Activated CD8-positive, alpha-beta memory T cell treated with anti-CD3 and anti-CD28 coated beads, Interleukin-2, amount 10 ng/mL, durations not matched to agents 7 days and 5 days (primary cell): ENCODE measurements at regions not wholly inside any gene's neighbourhood (a gene's known extent, or its start where the extent isn't known, plus 50 kb on each side); places are given as distances from the start of the nearest gene placed in this dataset.

Experiments used
- ATAC-seq: fragments of 150-1000 bp; cut with Tn5 transposase; one replicate; pipeline ENCODE4 v1.10.0; 2021; ENCODE audit warnings: moderate library complexity
- CTCF ChIA-PET: fragments of 350-600 bp; sonication (Branson Sonifier 250); formaldehyde crosslinking; loops from one replicate; lab custom pipeline; 2021; ENCODE audit warnings: antibody characterized with exemption; lab: Charles Lee
- DNase-seq: peaks from one replicate; pipeline ENCODE4 v3.0.0-alpha.2; 2020
- H3K27ac Mint-ChIP-seq: one replicate; pipeline ENCODE4 v1.8.0; 2021; ENCODE audit warnings: mild to moderate bottlenecking, mixed read lengths
- H3K27me3 Mint-ChIP-seq: one replicate; pipeline ENCODE4 v1.8.0; 2021; ENCODE audit warnings: mixed read lengths
- H3K36me3 Mint-ChIP-seq: one replicate; pipeline ENCODE4 v1.8.0; 2021; ENCODE audit warnings: mild to moderate bottlenecking, mixed read lengths
- H3K4me1 Mint-ChIP-seq: one replicate; pipeline ENCODE4 v1.8.0; 2021; ENCODE audit warnings: mixed read lengths
- H3K4me3 Mint-ChIP-seq: one replicate; pipeline ENCODE4 v1.8.0; 2021; ENCODE audit warnings: mild to moderate bottlenecking, moderate library complexity, mixed read lengths
- H3K9me3 Mint-ChIP-seq: one replicate; pipeline ENCODE4 v1.8.0; 2022; ENCODE audit warnings: low read depth, mixed read lengths

DNA sequence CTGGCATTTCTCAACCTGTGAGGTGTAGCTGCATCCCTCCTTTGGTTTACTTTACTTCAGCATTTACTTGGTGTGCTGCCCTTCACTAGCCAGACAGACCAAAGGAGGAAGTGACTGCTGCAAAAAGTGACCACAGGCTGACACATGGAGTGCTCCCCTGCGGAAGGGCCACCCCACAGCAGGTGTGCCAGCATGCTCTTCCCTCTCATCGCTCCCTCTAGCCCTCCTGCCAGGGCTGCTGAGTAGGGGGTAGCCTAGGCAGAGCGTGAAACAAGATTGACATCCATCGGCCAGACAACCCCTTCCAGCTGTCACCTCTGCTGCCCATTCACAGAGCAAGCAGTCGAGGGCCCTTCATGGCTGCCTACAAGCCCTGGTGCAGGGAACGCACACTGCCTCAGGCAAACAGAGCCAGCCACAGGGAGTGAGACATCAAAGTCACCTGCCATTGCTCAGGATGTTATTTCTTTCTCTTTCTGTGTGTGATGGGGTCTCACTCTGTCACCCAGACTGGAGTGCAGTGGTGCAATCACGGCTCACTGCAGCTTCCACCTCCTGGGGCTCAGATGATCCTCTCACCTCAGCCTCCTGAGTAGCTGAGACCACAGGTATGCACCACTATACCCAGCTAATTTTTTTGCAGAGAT, 102.0 kb upstream of the RPS6KA2 start:
- H3K4me3 Mint-ChIP-seq, result no peak overlapping the region
- DNase-seq (no peak), ATAC-seq (no peak)
- peaks cover 6% of the 10 kb centered on the region for H3K4me1 Mint-ChIP-seq
- H3K36me3 Mint-ChIP-seq, result no peaks in the 10 kb centered on the region
- no peaks in the 10 kb centered on the region for H3K27me3 Mint-ChIP-seq
- H3K9me3 Mint-ChIP-seq, result no peaks in the 10 kb centered on the region
- CTCF ChIA-PET, result no interaction called here
- H3K27ac Mint-ChIP-seq, result no peak overlapping the region

DNA sequence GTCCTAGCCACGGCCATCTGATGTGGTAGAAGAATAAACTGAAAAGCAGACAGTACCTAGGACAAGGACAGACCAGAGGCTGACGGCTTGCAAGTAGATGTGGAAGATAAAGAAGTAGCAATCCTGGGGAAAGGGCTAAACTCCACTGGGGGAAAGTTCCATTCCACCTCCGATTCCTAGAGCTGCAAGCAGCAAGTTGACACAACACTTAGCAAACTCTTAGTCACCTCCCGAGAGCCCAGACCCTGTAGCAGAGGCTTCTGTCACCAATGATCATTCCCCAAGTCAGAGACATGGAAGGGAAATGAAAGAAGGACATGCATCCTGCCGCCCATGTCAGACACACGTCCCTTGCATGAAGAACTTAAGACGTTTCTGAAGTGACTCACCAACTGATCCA, 99.2 kb upstream of the RPS6KA2 start:
- no peaks in the 10 kb centered on the region for H3K27me3 Mint-ChIP-seq
- CTCF ChIA-PET, result no interaction called here
- H3K36me3 Mint-ChIP-seq, result no peaks in the 10 kb centered on the region
- H3K4me3 Mint-ChIP-seq, result no peak overlapping the region
- peaks cover 6% of the 10 kb centered on the region for H3K4me1 Mint-ChIP-seq
- H3K27ac Mint-ChIP-seq, result no peak overlapping the region
- ATAC-seq, result no peak
- DNase-seq, result no peak
- H3K9me3 Mint-ChIP-seq, result no peaks in the 10 kb centered on the region

- CTCF ChIA-PET, result no interaction called here
- no peaks in the 10 kb centered on the region for H3K36me3 Mint-ChIP-seq
- H3K27me3 Mint-ChIP-seq, result no peaks in the 10 kb centered on the region
- no peak for ATAC-seq
- DNase-seq, result no peak
- H3K4me3 Mint-ChIP-seq, result no peak overlapping the region
- H3K4me1 Mint-ChIP-seq, result peaks cover 6% of the 10 kb centered on the region
- H3K9me3 Mint-ChIP-seq, result no peaks in the 10 kb centered on the region
- H3K27ac Mint-ChIP-seq, result no peak overlapping the region
Observed at GRCh38 chr6:166725571-166725970, 98.5 kb upstream of the RPS6KA2 start.

- ATAC-seq (no peak), DNase-seq (no peak)
- Mint-ChIP-seq H3K27ac (no peak overlapping the region), H3K36me3 (no peaks in the 10 kb centered on the region), H3K27me3 (peaks cover 1% of the 10 kb centered on the region), H3K4me3 (no peak overlapping the region), H3K4me1 (peaks cover 2% of the 10 kb centered on the region), H3K9me3 (no peaks in the 10 kb centered on the region)
- CTCF ChIA-PET, result no interaction called here
Observed at GRCh38 chr6:166724576-166724975, 97.5 kb upstream of the RPS6KA2 start.

DNA sequence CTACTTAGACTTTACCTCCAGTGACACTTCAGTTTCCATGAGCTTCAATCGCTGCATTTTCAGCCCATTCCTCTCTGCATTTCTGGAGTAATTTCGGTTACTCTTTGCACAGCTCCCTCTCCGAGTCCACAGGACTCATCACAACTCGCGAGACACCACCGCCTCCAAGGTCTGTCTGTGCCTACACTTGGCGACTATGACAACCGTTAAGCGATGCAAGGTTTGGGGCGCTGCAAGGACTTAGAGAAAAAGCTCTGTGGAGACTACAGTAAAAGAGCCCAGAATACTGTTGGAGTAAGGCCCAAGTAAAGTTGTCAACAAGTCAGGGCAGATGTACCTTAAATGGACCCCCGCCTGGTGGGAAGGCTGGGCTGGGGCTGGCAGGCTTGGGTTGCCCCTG, 95.7 kb upstream of the RPS6KA2 start:
- peaks cover 5% of the 10 kb centered on the region for H3K27me3 Mint-ChIP-seq
- DNase-seq, result no peak
- ATAC-seq, result no peak
- H3K36me3 Mint-ChIP-seq, result no peaks in the 10 kb centered on the region
- no peak overlapping the region for H3K4me3 Mint-ChIP-seq
- H3K27ac Mint-ChIP-seq, result no peak overlapping the region
- CTCF ChIA-PET, result no interaction called here
- no peaks in the 10 kb centered on the region for H3K9me3 Mint-ChIP-seq
- H3K4me1 Mint-ChIP-seq, result no peaks in the 10 kb centered on the region

GRCh38 chr6:166721576-166721975, 94.5 kb upstream of the RPS6KA2 start:
- CTCF ChIA-PET, result no interaction called here
- DNase-seq (no peak), ATAC-seq (no peak)
- Mint-ChIP-seq H3K4me1 (no peaks in the 10 kb centered on the region), H3K9me3 (no peaks in the 10 kb centered on the region), H3K4me3 (no peak overlapping the region), H3K36me3 (no peaks in the 10 kb centered on the region), H3K27me3 (peaks cover 5% of the 10 kb centered on the region), H3K27ac (no peak overlapping the region)

- ATAC-seq (no peak), DNase-seq (no peak)
- no peaks in the 10 kb centered on the region for H3K4me1 Mint-ChIP-seq
- H3K4me3 Mint-ChIP-seq, result no peak overlapping the region
- no peak overlapping the region for H3K27ac Mint-ChIP-seq
- no peaks in the 10 kb centered on the region for H3K36me3 Mint-ChIP-seq
- CTCF ChIA-PET, result no interaction called here
- H3K27me3 Mint-ChIP-seq, result peaks cover 5% of the 10 kb centered on the region
- no peaks in the 10 kb centered on the region for H3K9me3 Mint-ChIP-seq
Observed at GRCh38 chr6:166720856-166721255, 93.8 kb upstream of the RPS6KA2 start.

DNA sequence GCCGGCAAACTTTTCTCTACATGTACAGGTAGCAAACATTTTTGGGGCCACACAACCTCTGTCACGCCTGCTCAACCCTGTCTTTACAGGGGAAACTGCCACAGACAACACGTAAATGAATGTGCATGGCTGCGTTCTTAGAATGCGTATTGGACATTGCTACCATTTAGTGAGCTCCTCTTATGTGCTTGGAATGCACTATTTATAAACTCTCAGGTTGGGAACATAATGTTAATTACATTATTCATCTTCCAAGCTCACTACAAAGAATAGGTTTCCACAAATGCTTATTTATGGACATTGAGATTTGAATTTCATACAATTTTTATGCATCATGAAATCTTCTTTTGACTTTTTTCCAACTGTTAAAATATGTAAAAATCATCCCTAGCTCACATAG, 92.0 kb upstream of the RPS6KA2 start:
- ATAC-seq (no peak), DNase-seq (no peak)
- no peak overlapping the region for H3K4me3 Mint-ChIP-seq
- H3K36me3 Mint-ChIP-seq, result no peaks in the 10 kb centered on the region
- H3K27ac Mint-ChIP-seq, result no peak overlapping the region
- no peaks in the 10 kb centered on the region for H3K9me3 Mint-ChIP-seq
- CTCF ChIA-PET, result no interaction called here
- peaks cover 5% of the 10 kb centered on the region for H3K27me3 Mint-ChIP-seq
- no peaks in the 10 kb centered on the region for H3K4me1 Mint-ChIP-seq

GRCh38 chr6:166718516-166718915, 91.5 kb upstream of the RPS6KA2 start:
- DNase-seq (no peak), ATAC-seq (no peak)
- CTCF ChIA-PET, result no interaction called here
- Mint-ChIP-seq H3K36me3 (no peaks in the 10 kb centered on the region), H3K27ac (no peak overlapping the region), H3K4me1 (no peaks in the 10 kb centered on the region), H3K9me3 (no peaks in the 10 kb centered on the region), H3K4me3 (no peak overlapping the region), H3K27me3 (peaks cover 5% of the 10 kb centered on the region)

GRCh38 chr6:166716910-166717617, 90.0 kb upstream of the RPS6KA2 start:
- no peak for DNase-seq
- H3K9me3 Mint-ChIP-seq, result no peaks in the 10 kb centered on the region
- CTCF ChIA-PET, result no interaction called here
- H3K4me1 Mint-ChIP-seq, result no peaks in the 10 kb centered on the region
- H3K27ac Mint-ChIP-seq, result no peak overlapping the region
- H3K27me3 Mint-ChIP-seq, result peaks cover 5% of the 10 kb centered on the region
- H3K4me3 Mint-ChIP-seq, result no peak overlapping the region
- no peak for ATAC-seq
- H3K36me3 Mint-ChIP-seq, result no peaks in the 10 kb centered on the region

DNA sequence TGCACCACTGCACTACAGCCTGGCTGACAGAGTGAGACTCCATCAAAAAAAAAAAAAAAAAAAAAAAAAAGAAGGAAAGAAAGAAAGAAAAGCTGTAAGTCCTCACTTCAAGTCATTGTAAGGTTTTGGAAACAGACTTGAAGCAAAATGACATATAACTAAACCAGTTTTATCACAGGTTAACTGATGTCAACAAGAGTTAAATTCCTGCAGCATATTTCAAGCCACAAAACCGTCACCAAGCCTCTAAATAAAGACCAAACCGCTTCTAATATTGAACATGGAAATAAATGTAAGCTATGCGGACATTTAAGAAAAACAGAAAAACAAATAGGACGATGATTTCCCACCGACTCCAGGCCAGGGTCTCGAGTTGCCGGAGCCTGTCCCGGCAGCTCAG, 88.9 kb upstream of the RPS6KA2 start:
- H3K36me3 Mint-ChIP-seq, result no peaks in the 10 kb centered on the region
- no peak for ATAC-seq
- H3K9me3 Mint-ChIP-seq, result no peaks in the 10 kb centered on the region
- peaks cover 5% of the 10 kb centered on the region for H3K27me3 Mint-ChIP-seq
- H3K27ac Mint-ChIP-seq, result no peak overlapping the region
- H3K4me3 Mint-ChIP-seq, result no peak overlapping the region
- H3K4me1 Mint-ChIP-seq, result no peaks in the 10 kb centered on the region
- DNase-seq, result no peak
- CTCF ChIA-PET, result no interaction called here

DNA sequence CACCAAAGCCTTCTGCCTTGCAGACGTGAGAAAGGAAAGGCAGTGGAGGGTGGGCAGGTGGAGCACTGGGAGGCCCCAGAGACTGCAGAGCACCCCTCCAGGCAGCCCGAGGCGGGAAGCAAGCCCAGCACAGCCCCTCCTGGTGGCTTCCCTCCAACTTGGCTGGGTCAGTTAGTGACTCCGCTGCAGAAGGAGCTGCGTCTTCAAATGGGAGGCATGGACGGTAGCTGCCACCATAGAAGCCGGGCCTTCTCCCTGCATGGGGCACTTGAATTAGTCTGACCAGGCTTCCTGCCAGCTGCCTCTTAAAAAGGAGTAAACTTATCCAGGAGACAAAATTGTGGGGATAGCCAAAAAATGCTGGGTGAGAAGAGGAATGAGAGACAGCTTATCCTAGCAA, 88.0 kb upstream of the RPS6KA2 start:
- H3K36me3 Mint-ChIP-seq, result no peaks in the 10 kb centered on the region
- H3K27ac Mint-ChIP-seq, result no peak overlapping the region
- no peaks in the 10 kb centered on the region for H3K4me1 Mint-ChIP-seq
- DNase-seq (no peak), ATAC-seq (no peak)
- CTCF ChIA-PET, result no interaction called here
- peaks cover 5% of the 10 kb centered on the region for H3K27me3 Mint-ChIP-seq
- no peak overlapping the region for H3K4me3 Mint-ChIP-seq
- H3K9me3 Mint-ChIP-seq, result no peaks in the 10 kb centered on the region

GRCh38 chr6:166714581-166714980, 87.5 kb upstream of the RPS6KA2 start:
- CTCF ChIA-PET, result no interaction called here
- Mint-ChIP-seq H3K36me3 (no peaks in the 10 kb centered on the region), H3K4me3 (no peak overlapping the region), H3K27ac (no peak overlapping the region), H3K4me1 (no peaks in the 10 kb centered on the region), H3K9me3 (no peaks in the 10 kb centered on the region), H3K27me3 (peaks cover 4% of the 10 kb centered on the region)
- no peak for DNase-seq
- no peak for ATAC-seq

DNA sequence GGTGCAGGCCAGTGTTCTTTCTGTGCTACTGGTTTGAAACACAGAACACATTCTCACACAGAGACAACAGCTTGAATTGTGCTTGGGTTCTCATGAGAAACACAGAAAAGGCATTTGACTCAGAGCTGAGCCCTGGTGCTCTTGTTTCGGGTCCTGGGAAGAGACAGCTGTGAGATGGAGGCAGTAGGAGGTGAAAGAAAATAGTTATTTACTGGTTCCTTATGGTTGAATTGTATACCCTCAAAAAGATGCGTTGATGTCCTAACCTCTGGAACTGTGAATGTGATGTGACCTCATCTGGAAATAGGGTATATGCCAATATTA, 87.1 kb upstream of the RPS6KA2 start:
- Mint-ChIP-seq H3K4me3 (no peak overlapping the region), H3K27ac (no peak overlapping the region), H3K36me3 (no peaks in the 10 kb centered on the region), H3K27me3 (no peaks in the 10 kb centered on the region), H3K4me1 (no peaks in the 10 kb centered on the region), H3K9me3 (no peaks in the 10 kb centered on the region)
- ATAC-seq, result no peak
- CTCF ChIA-PET, result no interaction called here
- no peak for DNase-seq
